ENCODE measurements at regions not wholly inside any gene's neighbourhood (a gene's known extent, or its start where the extent isn't known, plus 50 kb on each side); places are given as distances from the start of the nearest gene placed in this dataset.

DNA sequence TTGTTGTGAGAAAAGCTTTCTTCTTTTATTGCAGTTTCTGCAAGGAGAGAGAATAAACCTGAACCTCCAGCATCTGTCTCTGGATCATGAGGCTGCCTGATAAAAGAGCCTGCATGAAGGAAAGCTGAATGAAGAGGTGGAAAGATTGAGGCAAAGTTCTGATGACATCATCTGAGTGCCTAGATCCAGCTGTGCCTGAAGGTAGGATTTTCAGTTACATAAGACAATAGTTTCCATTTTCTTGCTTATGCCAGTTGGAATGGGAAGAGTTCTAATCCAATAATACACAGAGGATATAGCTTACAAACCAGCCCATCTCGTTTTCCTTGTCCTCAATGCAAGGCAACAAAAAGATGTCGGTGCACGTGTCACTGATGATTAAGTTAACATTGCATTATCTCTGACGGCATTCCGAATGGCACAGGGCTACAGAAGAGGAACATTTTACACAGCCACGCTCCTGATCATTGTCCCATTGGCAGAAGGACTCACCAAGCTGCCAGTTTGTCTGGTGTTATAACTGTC lies 105.5 kb upstream of the ERCC6L2 start:
- Histone ChIP-seq H3K4me1 (ENCODE audit: control insufficient read depth in 2 of 2, insufficient read depth in 1 of 2, low read depth in 1 of 2, low read length in 2 of 2) (peaks cover 28 to 42% of the 10 kb centered on the region in 2 donors), H3K4me2 (ENCODE audit: insufficient read depth, low read length, poor library complexity, severe bottlenecking) (no peak overlapping the region), H3K4ac (ENCODE audit: low read length) (no peak overlapping the region), H3K27ac (replicated peaks; ENCODE audit: low read length) (no peak overlapping the region), H2BK15ac (ENCODE audit: low read length) (no peak overlapping the region), H4K91ac (ENCODE audit: low read depth, low read length, poor library complexity) (no peak overlapping the region), H3K23ac (ENCODE audit: low read depth, low read length, poor library complexity) (no peak overlapping the region), H3K18ac (ENCODE audit: low read length) (no peak overlapping the region), H3K9ac (ENCODE audit: low read depth, low read length, poor library complexity) (no peak overlapping the region), H2BK120ac (ENCODE audit: low read depth, low read length) (no peak overlapping the region), H2BK5ac (ENCODE audit: low read length) (no peak overlapping the region), H2AFZ (ENCODE audit: low read length) (no peak overlapping the region), H3K4me3 (ENCODE audit: low read length in 2 of 2) (no peak overlapping the region), H4K8ac (ENCODE audit: low read depth, low read length) (no peak overlapping the region), H3K9me3 (replicated peaks in 1 of 2; ENCODE audit: control insufficient read depth in 2 of 2, insufficient read depth in 1 of 2, low read depth in 1 of 2, low read length in 2 of 2) (no peaks in the 10 kb centered on the region), H3K14ac (ENCODE audit: low read length) (no peak overlapping the region), H3K36me3 (replicated peaks in 1 of 2; ENCODE audit: control insufficient read depth in 2 of 2, insufficient read depth in 2 of 2, low read length in 2 of 2) (no peaks in the 10 kb centered on the region), H2BK12ac (ENCODE audit: low read length) (no peak overlapping the region), H2AK5ac (ENCODE audit: low read depth, low read length) (no peak overlapping the region), H3K27me3 (ENCODE audit: control insufficient read depth in 3 of 3, insufficient read depth in 3 of 3, low read depth in 1 of 3, low read length in 3 of 3) (peaks cover 0 to 4% (median 0%) of the 10 kb centered on the region in 3 experiments), H3K79me1 (ENCODE audit: low read depth, low read length) (no peaks in the 10 kb centered on the region)
- no peak for DNase-seq (ENCODE audit: low spot score)
- WGBS, 2 donors (ENCODE audit: extremely low coverage in 2 of 2, insufficient read length in 2 of 2, insufficient replicate concordance in 1 of 2), result no CpG with 5 or more reads among the region's 6 CpGs

DNA sequence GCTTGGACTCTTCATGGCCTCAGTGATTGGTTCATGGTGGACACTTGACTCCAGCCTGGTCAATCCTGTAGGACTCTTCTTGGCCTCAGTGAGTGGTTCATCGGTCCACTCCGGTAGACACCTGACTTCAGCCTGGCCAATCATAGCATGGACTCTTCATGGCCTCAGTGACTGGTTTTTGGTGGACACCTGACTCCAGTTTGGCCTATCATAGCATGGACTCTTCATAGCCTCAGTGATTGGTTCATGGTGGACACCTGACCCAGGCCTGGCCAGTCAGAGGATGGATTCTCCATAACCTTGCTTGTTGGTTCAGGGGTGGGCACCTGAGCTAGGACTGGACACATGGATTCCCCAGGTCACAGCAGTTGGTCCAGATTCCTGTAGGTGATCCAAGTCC lies 106.0 kb upstream of the ERCC6L2 start:
- Histone ChIP-seq H3K4me2 (ENCODE audit: insufficient read depth, low read length, poor library complexity, severe bottlenecking) (no peak overlapping the region), H3K9me3 (replicated peaks in 1 of 2; ENCODE audit: control insufficient read depth in 2 of 2, insufficient read depth in 1 of 2, low read depth in 1 of 2, low read length in 2 of 2) (no peaks in the 10 kb centered on the region), H3K36me3 (replicated peaks in 1 of 2; ENCODE audit: control insufficient read depth in 2 of 2, insufficient read depth in 2 of 2, low read length in 2 of 2) (no peaks in the 10 kb centered on the region), H3K4me3 (ENCODE audit: low read length in 2 of 2) (no peak overlapping the region), H3K14ac (ENCODE audit: low read length) (no peak overlapping the region), H3K18ac (ENCODE audit: low read length) (no peak overlapping the region), H3K4ac (ENCODE audit: low read length) (no peak overlapping the region), H3K9ac (ENCODE audit: low read depth, low read length, poor library complexity) (no peak overlapping the region), H2AK5ac (ENCODE audit: low read depth, low read length) (no peak overlapping the region), H3K4me1 (ENCODE audit: control insufficient read depth in 2 of 2, insufficient read depth in 1 of 2, low read depth in 1 of 2, low read length in 2 of 2) (peaks cover 27 to 44% of the 10 kb centered on the region in 2 donors), H3K27ac (replicated peaks; ENCODE audit: low read length) (no peak overlapping the region), H2BK5ac (ENCODE audit: low read length) (no peak overlapping the region), H3K23ac (ENCODE audit: low read depth, low read length, poor library complexity) (no peak overlapping the region), H2BK120ac (ENCODE audit: low read depth, low read length) (no peak overlapping the region), H2BK15ac (ENCODE audit: low read length) (no peak overlapping the region), H4K8ac (ENCODE audit: low read depth, low read length) (no peak overlapping the region), H4K91ac (ENCODE audit: low read depth, low read length, poor library complexity) (no peak overlapping the region), H2BK12ac (ENCODE audit: low read length) (no peak overlapping the region), H3K27me3 (ENCODE audit: control insufficient read depth in 3 of 3, insufficient read depth in 3 of 3, low read depth in 1 of 3, low read length in 3 of 3) (peaks cover 0 to 4% (median 0%) of the 10 kb centered on the region in 3 experiments), H3K79me1 (ENCODE audit: low read depth, low read length) (no peaks in the 10 kb centered on the region), H2AFZ (ENCODE audit: low read length) (no peak overlapping the region)
- no CpG with 5 or more reads among the region's 2 CpGs for WGBS, 2 donors (ENCODE audit: extremely low coverage in 2 of 2, insufficient read length in 2 of 2, insufficient replicate concordance in 1 of 2)
- DNase-seq (ENCODE audit: low spot score), result no peak

GRCh38 chr9:95766906-95767305 lies 108.6 kb upstream of the ERCC6L2 start:
- peaks cover 22 to 41% of the 10 kb centered on the region in 2 donors for H3K4me1 ChIP-seq (ENCODE audit: control insufficient read depth in 2 of 2, insufficient read depth in 1 of 2, low read depth in 1 of 2, low read length in 2 of 2)
- H3K27ac ChIP-seq (replicated peaks; ENCODE audit: low read length), result no peak overlapping the region
- no peak overlapping the region for H3K23ac ChIP-seq (ENCODE audit: low read depth, low read length, poor library complexity)
- H3K36me3 ChIP-seq (replicated peaks in 1 of 2; ENCODE audit: control insufficient read depth in 2 of 2, insufficient read depth in 2 of 2, low read length in 2 of 2), result no peaks in the 10 kb centered on the region
- no peaks in the 10 kb centered on the region for H3K9me3 ChIP-seq (replicated peaks in 1 of 2; ENCODE audit: control insufficient read depth in 2 of 2, insufficient read depth in 1 of 2, low read depth in 1 of 2, low read length in 2 of 2)
- no peak overlapping the region for H2BK15ac ChIP-seq (ENCODE audit: low read length)
- no peaks in the 10 kb centered on the region for H3K79me1 ChIP-seq (ENCODE audit: low read depth, low read length)
- no peak overlapping the region for H3K4ac ChIP-seq (ENCODE audit: low read length)
- H2AFZ ChIP-seq (ENCODE audit: low read length), result no peak overlapping the region
- H3K9ac ChIP-seq (ENCODE audit: low read depth, low read length, poor library complexity), result no peak overlapping the region
- no peak overlapping the region for H4K8ac ChIP-seq (ENCODE audit: low read depth, low read length)
- no peak overlapping the region for H3K4me3 ChIP-seq (ENCODE audit: low read length in 2 of 2)
- no CpG with 5 or more reads among the region's 4 CpGs for WGBS, 2 donors (ENCODE audit: extremely low coverage in 2 of 2, insufficient read length in 2 of 2, insufficient replicate concordance in 1 of 2)
- no peak for DNase-seq (ENCODE audit: low spot score)
- H2AK5ac ChIP-seq (ENCODE audit: low read depth, low read length), result peak overlapping the region; percentile 14
- H3K4me2 ChIP-seq (ENCODE audit: insufficient read depth, low read length, poor library complexity, severe bottlenecking), result no peak overlapping the region
- peaks cover 0 to 4% (median 0%) of the 10 kb centered on the region in 3 experiments for H3K27me3 ChIP-seq (ENCODE audit: control insufficient read depth in 3 of 3, insufficient read depth in 3 of 3, low read depth in 1 of 3, low read length in 3 of 3)
- no peak overlapping the region for H3K18ac ChIP-seq (ENCODE audit: low read length)
- H2BK5ac ChIP-seq (ENCODE audit: low read length), result no peak overlapping the region
- no peak overlapping the region for H2BK120ac ChIP-seq (ENCODE audit: low read depth, low read length)
- H2BK12ac ChIP-seq (ENCODE audit: low read length), result no peak overlapping the region
- no peak overlapping the region for H3K14ac ChIP-seq (ENCODE audit: low read length)
- no peak overlapping the region for H4K91ac ChIP-seq (ENCODE audit: low read depth, low read length, poor library complexity)

GRCh38 chr9:95764533-95765319 lies 110.8 kb upstream of the ERCC6L2 start:
- DNase-seq (ENCODE audit: low spot score), result no peak
- Histone ChIP-seq H3K4ac (ENCODE audit: low read length) (no peak overlapping the region), H2BK120ac (ENCODE audit: low read depth, low read length) (no peak overlapping the region), H4K8ac (ENCODE audit: low read depth, low read length) (no peak overlapping the region), H3K4me3 (ENCODE audit: low read length in 2 of 2) (no peak overlapping the region), H3K23ac (ENCODE audit: low read depth, low read length, poor library complexity) (no peak overlapping the region), H3K9me3 (replicated peaks in 1 of 2; ENCODE audit: control insufficient read depth in 2 of 2, insufficient read depth in 1 of 2, low read depth in 1 of 2, low read length in 2 of 2) (no peaks in the 10 kb centered on the region), H3K18ac (ENCODE audit: low read length) (peak overlapping the region; percentile 39), H4K91ac (ENCODE audit: low read depth, low read length, poor library complexity) (no peak overlapping the region), H3K14ac (ENCODE audit: low read length) (no peak overlapping the region), H2BK5ac (ENCODE audit: low read length) (no peak overlapping the region), H2BK15ac (ENCODE audit: low read length) (no peak overlapping the region), H3K79me1 (ENCODE audit: low read depth, low read length) (no peaks in the 10 kb centered on the region), H2AFZ (ENCODE audit: low read length) (peak overlapping the region; percentile 74), H2AK5ac (ENCODE audit: low read depth, low read length) (no peak overlapping the region), H3K27ac (replicated peaks; ENCODE audit: low read length) (no peak overlapping the region), H3K4me2 (ENCODE audit: insufficient read depth, low read length, poor library complexity, severe bottlenecking) (no peak overlapping the region), H3K27me3 (ENCODE audit: control insufficient read depth in 3 of 3, insufficient read depth in 3 of 3, low read depth in 1 of 3, low read length in 3 of 3) (no peaks in the 10 kb centered on the region), H3K4me1 (ENCODE audit: control insufficient read depth in 2 of 2, insufficient read depth in 1 of 2, low read depth in 1 of 2, low read length in 2 of 2) (peaks cover 8 to 23% of the 10 kb centered on the region in 2 donors), H2BK12ac (ENCODE audit: low read length) (no peak overlapping the region), H3K9ac (ENCODE audit: low read depth, low read length, poor library complexity) (no peak overlapping the region), H3K36me3 (replicated peaks in 1 of 2; ENCODE audit: control insufficient read depth in 2 of 2, insufficient read depth in 2 of 2, low read length in 2 of 2) (no peaks in the 10 kb centered on the region)
- no CpG with 5 or more reads among the region's 19 CpGs for WGBS, 2 donors (ENCODE audit: extremely low coverage in 2 of 2, insufficient read length in 2 of 2, insufficient replicate concordance in 1 of 2)
